ENCODE measurements at regions not wholly inside any gene's neighbourhood (a gene's known extent, or its start where the extent isn't known, plus 50 kb on each side); places are given as distances from the start of the nearest gene placed in this dataset.

DNA sequence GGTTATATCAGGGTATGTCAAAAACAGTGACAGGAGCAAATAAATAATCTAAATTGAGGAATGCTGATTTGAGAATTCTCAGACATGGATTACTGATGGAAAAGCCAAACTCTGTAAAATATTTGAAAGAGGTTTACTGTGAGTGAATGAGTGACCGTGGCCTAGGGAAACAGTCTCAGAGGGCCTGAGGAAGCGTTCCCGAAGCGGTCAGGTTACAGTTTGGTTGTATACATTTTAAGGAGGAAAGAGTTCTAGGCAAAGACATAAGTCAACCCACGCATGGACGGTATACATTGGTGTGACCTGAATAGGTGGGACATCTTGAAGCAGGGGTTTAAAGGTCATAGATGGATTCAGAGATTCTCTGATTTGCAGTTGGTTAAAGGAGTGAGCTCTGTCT lies 771.7 kb downstream of the KCNJ18 start:
- Histone ChIP-seq H3K27ac (no peak overlapping the region), H3K36me3 (no peaks in the 10 kb centered on the region), H3K9me3 (peaks cover 0 to 40% (median 20%) of the 10 kb centered on the region in 4 donors), H3K4me3 (no peak overlapping the region), H3K4me1 (no peaks in the 10 kb centered on the region), H3K27me3 (peaks cover 0 to 5% (median 0%) of the 10 kb centered on the region in 3 donors)
- 69 to 83% (median 77%) methylated on average over 6 of the region's 6 CpGs for WGBS, 5 donors
- intact Hi-C loops (cut with DNase I; ENCODE audit: low total_unique reads): no loop called here
- TF ChIP-seq EP300 (IDR thresholded peaks at IDR 0.05) (no peak), POLR2A (IDR thresholded peaks at IDR 0.05) (no peak), POLR2AphosphoS5 (IDR thresholded peaks at IDR 0.05) (no peak)
- TF ChIP-seq, protein P1, sequence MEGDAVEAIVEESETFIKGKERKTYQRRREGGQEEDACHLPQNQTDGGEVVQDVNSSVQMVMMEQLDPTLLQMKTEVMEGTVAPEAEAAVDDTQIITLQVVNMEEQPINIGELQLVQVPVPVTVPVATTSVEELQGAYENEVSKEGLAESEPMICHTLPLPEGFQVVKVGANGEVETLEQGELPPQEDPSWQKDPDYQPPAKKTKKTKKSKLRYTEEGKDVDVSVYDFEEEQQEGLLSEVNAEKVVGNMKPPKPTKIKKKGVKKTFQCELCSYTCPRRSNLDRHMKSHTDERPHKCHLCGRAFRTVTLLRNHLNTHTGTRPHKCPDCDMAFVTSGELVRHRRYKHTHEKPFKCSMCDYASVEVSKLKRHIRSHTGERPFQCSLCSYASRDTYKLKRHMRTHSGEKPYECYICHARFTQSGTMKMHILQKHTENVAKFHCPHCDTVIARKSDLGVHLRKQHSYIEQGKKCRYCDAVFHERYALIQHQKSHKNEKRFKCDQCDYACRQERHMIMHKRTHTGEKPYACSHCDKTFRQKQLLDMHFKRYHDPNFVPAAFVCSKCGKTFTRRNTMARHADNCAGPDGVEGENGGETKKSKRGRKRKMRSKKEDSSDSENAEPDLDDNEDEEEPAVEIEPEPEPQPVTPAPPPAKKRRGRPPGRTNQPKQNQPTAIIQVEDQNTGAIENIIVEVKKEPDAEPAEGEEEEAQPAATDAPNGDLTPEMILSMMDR (IDR thresholded peaks at IDR 0.05): no peak
- DNase-seq: no peak

DNA sequence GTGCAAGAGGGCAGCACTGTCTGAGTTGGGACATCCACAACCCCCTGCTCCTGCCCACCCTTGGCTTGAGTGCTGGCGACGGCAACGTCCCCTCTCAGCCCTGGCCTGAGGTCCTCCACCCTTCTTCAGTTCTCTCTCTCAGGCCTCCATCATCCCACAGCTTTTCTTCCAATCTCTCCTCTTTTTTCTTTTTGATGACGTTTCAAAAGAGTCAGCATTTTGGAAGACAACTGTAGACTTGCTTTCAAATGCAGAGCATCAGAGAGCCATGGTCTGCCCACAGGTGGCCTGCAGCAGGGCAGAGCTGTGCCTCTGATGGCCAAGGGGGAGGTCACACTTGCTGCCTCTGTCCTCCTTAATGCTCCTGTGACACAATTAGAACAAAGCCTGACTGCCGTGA lies 775.4 kb downstream of the KCNJ18 start:
- Histone ChIP-seq H3K36me3 (no peaks in the 10 kb centered on the region), H3K27ac (no peak overlapping the region), H3K4me1 (no peaks in the 10 kb centered on the region), H3K4me3 (no peak overlapping the region), H3K9me3 (peaks cover 0 to 13% (median 3%) of the 10 kb centered on the region in 4 donors), H3K27me3 (no peaks in the 10 kb centered on the region)
- intact Hi-C loops (cut with DNase I; ENCODE audit: low total_unique reads): no loop called here
- no peak for TF ChIP-seq POLR2A (IDR thresholded peaks at IDR 0.05)
- TF ChIP-seq EP300 (IDR thresholded peaks at IDR 0.05): no peak
- TF ChIP-seq, protein P1 (IDR thresholded peaks at IDR 0.05): no peak
- no peak for TF ChIP-seq POLR2AphosphoS5 (IDR thresholded peaks at IDR 0.05)
- WGBS, 5 donors: 54 to 77% (median 65%) methylated on average over 5 of the region's 5 CpGs
- no peak for DNase-seq

DNA sequence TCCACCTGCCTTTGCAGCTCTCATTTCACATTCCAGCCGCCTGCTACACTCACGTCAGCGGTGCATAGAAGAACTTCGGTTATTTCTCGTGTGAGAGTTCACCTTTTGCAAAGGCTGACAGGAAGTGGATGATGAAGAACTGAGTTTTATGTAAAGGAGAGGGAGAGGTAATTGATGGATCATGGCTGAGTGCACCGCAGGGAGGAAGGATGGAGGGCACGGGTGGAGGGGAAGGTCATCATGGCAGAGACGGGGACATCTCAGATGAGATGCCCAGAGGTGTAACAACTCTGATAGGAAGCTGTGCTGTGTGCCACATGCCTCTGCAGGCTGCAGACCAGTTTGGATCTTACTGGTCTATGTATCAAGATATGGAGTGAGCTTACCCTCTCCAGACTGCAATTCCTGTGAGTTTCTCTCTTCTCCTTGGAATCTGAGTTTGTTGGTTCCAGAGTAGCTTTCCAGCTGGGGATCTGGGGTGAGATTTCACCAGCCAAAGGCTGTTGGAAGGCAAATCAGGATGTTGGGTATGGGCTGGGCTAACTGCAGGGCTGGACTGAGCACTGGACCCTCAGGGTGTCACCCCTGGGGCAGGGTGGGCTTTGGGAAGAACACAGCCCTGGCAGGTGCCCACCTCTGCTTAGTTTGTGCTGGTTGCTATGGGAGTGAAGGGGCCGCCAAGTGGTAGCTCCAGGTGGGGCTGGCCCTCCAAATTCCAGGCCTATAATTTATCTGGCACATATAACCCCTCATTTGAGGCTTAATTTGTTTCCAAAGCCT lies 777.0 kb downstream of the KCNJ18 start:
- H3K9me3 ChIP-seq: peaks cover 0 to 9% (median 3%) of the 10 kb centered on the region in 4 donors

DNA sequence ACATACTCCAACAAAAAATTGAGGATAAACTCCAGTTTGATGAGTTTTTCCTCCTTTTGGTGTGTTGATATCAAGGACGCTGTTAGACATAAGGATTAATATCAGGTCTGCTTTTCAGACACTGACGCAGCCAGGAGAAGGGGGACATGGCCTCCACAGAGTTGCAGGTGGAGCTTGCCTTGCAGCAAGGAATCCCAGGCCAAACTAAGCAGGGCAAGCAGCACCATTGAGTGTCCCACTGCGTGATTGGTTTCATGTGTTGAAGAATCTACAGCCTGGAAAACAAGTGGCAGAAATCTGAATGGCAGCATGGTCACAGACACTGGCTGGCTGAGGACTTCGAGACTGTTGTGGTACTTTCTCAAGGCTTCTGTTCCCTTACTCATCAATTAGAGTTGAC lies 777.6 kb downstream of the KCNJ18 start:
- no peak overlapping the region for H3K27ac ChIP-seq
- no peaks in the 10 kb centered on the region for H3K27me3 ChIP-seq
- WGBS, 5 donors: 59 to 77% (median 63%) methylated on average over 4 of the region's 4 CpGs
- H3K4me3 ChIP-seq: no peak overlapping the region
- intact Hi-C loops (cut with DNase I; ENCODE audit: low total_unique reads): no loop called here
- H3K4me1 ChIP-seq: no peaks in the 10 kb centered on the region
- DNase-seq: no peak
- H3K36me3 ChIP-seq: no peaks in the 10 kb centered on the region
- H3K9me3 ChIP-seq: peaks cover 0 to 14% (median 7%) of the 10 kb centered on the region in 4 donors
- TF ChIP-seq, protein P1 (IDR thresholded peaks at IDR 0.05): no peak
- TF ChIP-seq EP300 (IDR thresholded peaks at IDR 0.05): no peak
- no peak for TF ChIP-seq POLR2A (IDR thresholded peaks at IDR 0.05)
- no peak for TF ChIP-seq POLR2AphosphoS5 (IDR thresholded peaks at IDR 0.05)

More for the DNA sequence above, 777.0 kb downstream of the KCNJ18 start:
- Histone ChIP-seq H3K36me3 (no peaks in the 10 kb centered on the region), H3K4me3 (no peak overlapping the region), H3K4me1 (no peaks in the 10 kb centered on the region), H3K27me3 (no peaks in the 10 kb centered on the region), H3K27ac (no peak overlapping the region)
- DNase-seq: no peak
- no peak for TF ChIP-seq POLR2A (IDR thresholded peaks at IDR 0.05)
- TF ChIP-seq, protein P1 (IDR thresholded peaks at IDR 0.05): no peak
- no peak for TF ChIP-seq POLR2AphosphoS5 (IDR thresholded peaks at IDR 0.05)
- no peak for TF ChIP-seq EP300 (IDR thresholded peaks at IDR 0.05)
- intact Hi-C loops (cut with DNase I; ENCODE audit: low total_unique reads): no loop called here
- WGBS, 5 donors: 79 to 85% (median 81%) methylated on average over 9 of the region's 9 CpGs
